ENCODE measurements at regions not wholly inside any gene's neighbourhood (a gene's known extent, or its start where the extent isn't known, plus 50 kb on each side); places are given as distances from the start of the nearest gene placed in this dataset.

DNA sequence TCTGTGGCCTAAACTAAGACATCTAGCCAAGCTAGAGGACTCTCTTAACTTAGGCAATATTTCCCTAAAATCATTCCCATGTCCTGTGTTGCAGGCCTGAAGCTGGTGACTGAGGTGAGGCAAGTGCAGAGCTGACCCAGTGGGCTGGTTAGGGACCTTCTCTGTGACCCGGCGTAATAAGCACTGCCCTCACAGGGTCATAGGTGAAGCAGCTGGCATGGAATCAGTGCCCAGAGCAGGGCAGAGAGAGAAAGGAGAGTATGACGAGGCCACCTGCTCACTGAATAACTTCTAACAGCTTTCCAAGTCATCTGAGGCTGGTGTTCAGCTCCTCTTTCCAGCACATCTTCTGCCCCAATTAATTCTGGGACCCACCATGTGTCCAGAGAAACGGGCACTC, 197.0 kb downstream of the ANAPC1 start:
- no peak overlapping the region for H3K4me3 Mint-ChIP-seq
- CTCF ChIA-PET: no interaction called here

GRCh38 chr2:111687911-111688310, 196.1 kb downstream of the ANAPC1 start:
- Mint-ChIP-seq H3K36me3 (ENCODE audit: low read depth) (no peaks in the 10 kb centered on the region), H3K9me3 (no peaks in the 10 kb centered on the region)
- CTCF ChIA-PET: no interaction called here

More for the DNA sequence above, 197.0 kb downstream of the ANAPC1 start:
- Mint-ChIP-seq H3K27me3 (peaks cover 40% of the 10 kb centered on the region), H3K9me3 (no peaks in the 10 kb centered on the region), H3K27ac (no peak overlapping the region), H3K36me3 (ENCODE audit: low read depth) (no peaks in the 10 kb centered on the region), H3K4me1 (no peaks in the 10 kb centered on the region)
- no peak for DNase-seq
- POLR2A ChIA-PET: no interaction called here

GRCh38 chr2:111688482-111688881, 195.5 kb downstream of the ANAPC1 start:
- Mint-ChIP-seq H3K4me3 (no peak overlapping the region), H3K9me3 (no peaks in the 10 kb centered on the region), H3K27ac (no peak overlapping the region), H3K27me3 (peaks cover 40% of the 10 kb centered on the region), H3K36me3 (ENCODE audit: low read depth) (no peaks in the 10 kb centered on the region), H3K4me1 (peaks cover 2% of the 10 kb centered on the region)
- DNase-seq: no peak
- POLR2A ChIA-PET: interaction anchor here (0.7 to 1.0 kb wide), 2 partner anchors 10 to 17 kb away, joined by 3 read pairs; no protein-coding TSS in a partner anchor
- CTCF ChIA-PET: interaction anchor here (0.9 kb wide), 1 partner anchor 10 kb away, joined by 4 read pairs; no protein-coding TSS in a partner anchor

More at GRCh38 chr2:111687911-111688310, 196.1 kb downstream of the ANAPC1 start:
- POLR2A ChIA-PET: interaction anchor here (1.0 kb wide), 1 partner anchor 18 kb away, joined by 3 read pairs; no protein-coding TSS in a partner anchor
- Mint-ChIP-seq H3K4me1 (peaks cover 2% of the 10 kb centered on the region), H3K27ac (no peak overlapping the region), H3K4me3 (no peak overlapping the region), H3K27me3 (peaks cover 41% of the 10 kb centered on the region)
- no peak for DNase-seq

DNA sequence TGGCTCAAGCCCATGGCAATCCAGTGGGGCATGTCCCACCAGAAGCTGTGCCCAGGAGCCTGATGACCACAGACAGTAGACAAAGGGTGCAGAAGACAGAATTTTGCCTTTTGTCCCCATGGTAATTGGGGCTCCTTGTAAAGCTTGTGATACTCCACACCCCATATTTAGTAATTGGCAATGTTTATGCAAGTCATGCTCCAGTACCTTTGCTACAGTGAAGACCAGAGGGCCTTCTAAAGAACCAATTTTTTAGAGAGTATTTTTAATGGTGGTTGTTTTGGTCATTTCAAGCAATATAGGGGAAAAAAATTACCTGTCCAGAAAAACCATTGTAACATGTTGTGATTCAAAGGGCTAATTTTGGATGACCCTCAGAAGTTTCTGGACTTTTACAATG, 194.8 kb downstream of the ANAPC1 start:
- H3K4me3 Mint-ChIP-seq: no peak overlapping the region
- H3K4me1 Mint-ChIP-seq: peaks cover 2% of the 10 kb centered on the region

DNA sequence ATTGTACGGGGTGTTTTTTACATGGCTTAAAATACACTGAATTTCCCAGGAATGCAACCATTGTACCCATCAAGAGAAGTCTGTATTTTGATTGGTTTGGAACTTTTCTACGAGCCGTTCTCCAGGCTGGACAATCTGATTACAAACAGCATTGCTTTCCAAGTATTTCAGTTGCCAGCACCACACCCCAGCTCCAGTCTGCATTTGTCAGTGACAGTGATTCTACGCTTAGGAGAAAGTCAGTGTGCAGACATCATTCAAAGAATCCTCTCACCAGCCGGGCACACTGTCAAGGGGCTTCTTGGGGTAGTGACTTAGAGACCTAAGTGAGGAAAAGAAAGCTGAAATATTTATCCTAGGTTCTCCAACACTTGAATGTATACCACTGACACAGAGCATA, 194.1 kb downstream of the ANAPC1 start:
- H3K27me3 Mint-ChIP-seq: peaks cover 42% of the 10 kb centered on the region
- no peak overlapping the region for H3K4me3 Mint-ChIP-seq
- ChIA-PET CTCF (interaction anchor here (1.2 to 3.0 kb wide), 2 partner anchors 11 to 22 kb away, joined by 3 to 16 read pairs; no protein-coding TSS in a partner anchor), POLR2A (no interaction called here)
- H3K9me3 Mint-ChIP-seq: peaks cover under 1% of the 10 kb centered on the region
- peaks cover 6% of the 10 kb centered on the region for H3K36me3 Mint-ChIP-seq (ENCODE audit: low read depth)
- H3K27ac Mint-ChIP-seq: no peak overlapping the region
- DNase-seq: no peak
- peaks cover 2% of the 10 kb centered on the region for H3K4me1 Mint-ChIP-seq

More for the DNA sequence above, 194.8 kb downstream of the ANAPC1 start:
- H3K36me3 Mint-ChIP-seq (ENCODE audit: low read depth): peaks cover 3% of the 10 kb centered on the region
- no peaks in the 10 kb centered on the region for H3K9me3 Mint-ChIP-seq
- no peak overlapping the region for H3K27ac Mint-ChIP-seq
- no peak for DNase-seq
- CTCF ChIA-PET: interaction anchor here (0.9 kb wide), 1 partner anchor 10 kb away, joined by 4 read pairs; no protein-coding TSS in a partner anchor
- H3K27me3 Mint-ChIP-seq: peaks cover 41% of the 10 kb centered on the region
- POLR2A ChIA-PET: interaction anchor here (0.7 kb wide), 1 partner anchor 10 kb away, joined by 3 read pairs; no protein-coding TSS in a partner anchor

DNA sequence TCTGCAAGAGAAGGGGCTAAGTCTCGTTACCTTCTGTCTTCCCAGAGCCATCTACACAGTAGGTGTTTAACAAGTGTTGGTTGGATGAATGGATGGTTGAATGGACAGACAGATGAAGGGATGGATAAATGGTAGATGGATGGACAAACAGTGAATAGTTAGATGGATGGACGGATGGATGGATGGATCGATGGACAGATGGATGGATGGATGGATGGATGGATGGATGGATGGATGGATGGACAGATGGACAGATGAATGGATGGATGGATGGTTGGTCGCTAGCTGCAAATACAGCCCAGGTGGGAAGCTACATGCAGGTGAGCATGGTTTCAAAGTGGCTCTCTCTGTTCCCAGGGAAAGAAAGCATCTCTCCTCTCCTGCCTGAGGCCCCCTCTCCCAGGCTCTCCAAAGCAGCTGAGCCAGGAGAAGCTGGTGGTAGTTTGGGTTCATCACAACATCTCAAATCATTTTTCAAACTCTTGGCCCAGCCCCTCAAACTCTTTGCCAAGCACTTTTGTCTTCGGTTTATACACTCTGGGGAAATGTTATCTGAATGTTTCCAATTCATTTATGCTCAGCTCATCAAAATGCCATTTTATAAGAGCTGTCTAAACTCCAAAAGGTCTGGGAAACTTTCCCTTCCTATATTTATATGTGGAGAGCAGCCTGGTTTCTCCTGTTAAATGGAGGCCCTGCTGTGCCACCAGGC, 192.7 kb downstream of the ANAPC1 start:
- Mint-ChIP-seq H3K9me3 (peaks cover 7% of the 10 kb centered on the region), H3K27ac (no peak overlapping the region), H3K4me1 (peaks cover 2% of the 10 kb centered on the region), H3K36me3 (ENCODE audit: low read depth) (peaks cover 17% of the 10 kb centered on the region), H3K4me3 (no peak overlapping the region), H3K27me3 (peaks cover 46% of the 10 kb centered on the region)
- POLR2A ChIA-PET: interaction anchor here (1.2 kb wide), 1 partner anchor 11 kb away, joined by 3 read pairs; no protein-coding TSS in a partner anchor
- CTCF ChIA-PET: interaction anchor here (1.4 to 3.0 kb wide), 3 partner anchors 9 to 15 kb away, joined by 3 to 16 read pairs (median 5); no protein-coding TSS in a partner anchor
- DNase-seq: no peak

- H3K9me3 Mint-ChIP-seq: peaks cover 7% of the 10 kb centered on the region
- no peak overlapping the region for H3K4me3 Mint-ChIP-seq
- peaks cover 17% of the 10 kb centered on the region for H3K36me3 Mint-ChIP-seq (ENCODE audit: low read depth)
- H3K27ac Mint-ChIP-seq: no peak overlapping the region
- no peak for DNase-seq
- H3K4me1 Mint-ChIP-seq: peaks cover 2% of the 10 kb centered on the region
- POLR2A ChIA-PET: interaction anchor here (1.2 kb wide), 1 partner anchor 12 kb away, joined by 3 read pairs; no protein-coding TSS in a partner anchor
- CTCF ChIA-PET: interaction anchor here (0.9 to 3.0 kb wide), 4 partner anchors 9 to 31 kb away, joined by 3 to 16 read pairs (median 4); no protein-coding TSS in a partner anchor
- peaks cover 46% of the 10 kb centered on the region for H3K27me3 Mint-ChIP-seq
Observed at GRCh38 chr2:111692311-111692710, 191.7 kb downstream of the ANAPC1 start.

DNA sequence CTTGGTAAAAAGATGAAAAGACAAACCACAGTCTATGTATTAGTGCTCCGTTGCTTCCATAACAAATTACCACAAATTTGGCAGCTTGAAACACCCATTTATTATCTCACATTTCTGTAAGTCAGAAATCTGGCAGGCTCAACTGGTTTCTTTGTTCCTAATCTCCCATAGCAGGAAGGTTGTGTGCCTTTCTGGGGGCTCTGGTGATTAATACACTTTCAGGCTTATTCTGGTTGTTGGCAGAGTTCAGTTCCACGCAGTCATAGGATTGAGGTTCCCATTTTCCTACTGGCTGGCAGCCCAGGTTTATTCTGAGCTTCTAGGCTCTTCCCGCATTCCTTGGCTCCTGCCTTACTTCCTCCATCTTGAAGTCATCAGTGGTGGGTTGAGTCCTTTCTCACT, 189.3 kb downstream of the ANAPC1 start:
- ChIA-PET CTCF (interaction anchor here (0.9 kb wide), 1 partner anchor 211 kb away, joined by 3 read pairs; no protein-coding TSS in a partner anchor), POLR2A (interaction anchor here (1.1 to 1.5 kb wide), 2 partner anchors 15 to 75 kb away, joined by 3 read pairs; no protein-coding TSS in a partner anchor)
- Mint-ChIP-seq H3K27me3 (peaks cover 42% of the 10 kb centered on the region), H3K27ac (no peak overlapping the region), H3K9me3 (peaks cover 7% of the 10 kb centered on the region), H3K36me3 (ENCODE audit: low read depth) (peaks cover 17% of the 10 kb centered on the region), H3K4me1 (peaks cover 20% of the 10 kb centered on the region), H3K4me3 (no peak overlapping the region)
- DNase-seq: no peak

DNA sequence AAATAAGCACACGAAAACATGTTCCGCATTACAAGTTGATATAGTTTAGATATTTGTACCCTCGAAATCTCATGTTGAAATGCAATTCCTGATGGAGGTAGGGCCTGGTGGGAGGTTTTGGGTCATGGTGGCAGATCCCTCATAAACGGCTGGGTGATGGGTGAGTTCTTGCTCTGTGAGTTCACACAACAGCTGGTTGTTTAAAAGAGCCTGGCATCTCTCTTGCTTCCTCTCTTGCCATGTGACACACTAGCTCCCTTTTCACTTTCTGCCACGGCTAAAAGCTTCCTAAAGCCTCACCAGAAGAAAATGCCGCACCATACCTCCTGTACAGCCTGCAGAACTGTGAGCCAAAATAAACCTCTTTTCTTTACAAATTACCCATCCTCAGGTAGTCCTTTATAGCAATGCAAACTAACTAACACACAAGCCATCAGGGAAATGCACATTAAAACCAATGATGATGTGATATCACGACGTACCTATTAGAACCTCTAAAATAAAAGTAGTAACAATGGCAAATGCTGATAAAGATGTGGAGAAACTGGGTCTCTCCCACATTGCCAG, 188.5 kb downstream of the ANAPC1 start:
- peaks cover 7% of the 10 kb centered on the region for H3K9me3 Mint-ChIP-seq
- no peak for DNase-seq
- no peak overlapping the region for H3K27ac Mint-ChIP-seq
- peaks cover 22% of the 10 kb centered on the region for H3K4me1 Mint-ChIP-seq
- H3K27me3 Mint-ChIP-seq: peaks cover 39% of the 10 kb centered on the region
- POLR2A ChIA-PET: interaction anchor here (1.1 to 1.5 kb wide), 2 partner anchors 16 to 76 kb away, joined by 3 read pairs; no protein-coding TSS in a partner anchor
- CTCF ChIA-PET: interaction anchor here (0.9 kb wide), 1 partner anchor 212 kb away, joined by 3 read pairs; no protein-coding TSS in a partner anchor
- H3K36me3 Mint-ChIP-seq (ENCODE audit: low read depth): peaks cover 17% of the 10 kb centered on the region
- H3K4me3 Mint-ChIP-seq: no peak overlapping the region

DNA sequence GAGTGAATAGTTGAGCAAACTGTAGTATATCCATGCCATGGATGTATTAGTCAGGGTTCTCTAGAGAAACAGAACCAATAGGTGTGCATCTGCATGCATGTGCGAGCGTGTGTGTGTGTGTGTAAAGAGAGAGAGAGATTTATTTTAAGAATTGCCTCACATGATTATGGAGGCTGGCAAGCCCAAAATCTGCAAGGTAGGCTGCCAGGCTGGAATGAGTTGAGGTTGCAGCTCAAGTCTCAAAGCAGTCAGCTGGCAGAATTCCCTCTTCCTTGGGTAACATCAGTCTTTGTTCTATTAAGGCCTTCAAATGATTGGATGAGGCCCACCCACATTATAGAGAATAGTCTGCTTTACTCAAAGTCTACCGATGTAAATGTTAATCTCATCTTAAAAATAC, 187.8 kb downstream of the ANAPC1 start:
- Mint-ChIP-seq H3K4me3 (no peak overlapping the region), H3K9me3 (peaks cover 7% of the 10 kb centered on the region), H3K4me1 (peaks cover 28% of the 10 kb centered on the region), H3K36me3 (ENCODE audit: low read depth) (peaks cover 17% of the 10 kb centered on the region), H3K27me3 (peaks cover 34% of the 10 kb centered on the region), H3K27ac (no peak overlapping the region)
- no peak for DNase-seq
- ChIA-PET POLR2A (no interaction called here), CTCF (no interaction called here)

DNA sequence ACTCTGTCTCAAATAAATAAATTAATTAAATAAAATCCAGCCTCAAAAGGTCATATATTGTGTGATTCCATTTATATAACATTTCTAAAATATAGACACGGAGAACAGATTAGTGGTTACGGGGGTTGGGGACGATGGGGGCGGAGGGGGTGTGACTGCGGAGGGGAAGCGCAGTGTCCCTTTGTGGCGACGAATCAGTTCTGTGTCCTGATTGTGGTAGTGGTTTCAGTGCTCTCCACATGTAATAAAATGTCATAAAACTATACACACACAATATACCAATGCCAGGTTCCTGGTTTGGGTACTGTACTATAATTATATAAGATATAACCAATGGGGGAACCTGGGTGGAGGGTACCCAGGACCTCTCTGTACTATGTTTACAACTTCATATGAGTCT, 186.4 kb downstream of the ANAPC1 start:
- Mint-ChIP-seq H3K36me3 (ENCODE audit: low read depth) (peaks cover 17% of the 10 kb centered on the region), H3K27me3 (peaks cover 20% of the 10 kb centered on the region)
- POLR2A ChIA-PET: interaction anchor here (0.6 kb wide), 1 partner anchor 1058 kb away, joined by 3 read pairs; no protein-coding TSS in a partner anchor

GRCh38 chr2:111698089-111698488, 185.9 kb downstream of the ANAPC1 start:
- peaks cover 42% of the 10 kb centered on the region for H3K4me1 Mint-ChIP-seq
- peaks cover 17% of the 10 kb centered on the region for H3K36me3 Mint-ChIP-seq (ENCODE audit: low read depth)
- H3K4me3 Mint-ChIP-seq: no peak overlapping the region
- H3K27me3 Mint-ChIP-seq: peaks cover 19% of the 10 kb centered on the region
- POLR2A ChIA-PET: interaction anchor here (0.6 to 1.6 kb wide), 3 partner anchors 35 to 1059 kb away, joined by 3 to 4 read pairs (median 4); no protein-coding TSS in a partner anchor
- CTCF ChIA-PET: interaction anchor here (1.0 kb wide), 1 partner anchor 9 kb away, joined by 4 read pairs; no protein-coding TSS in a partner anchor
- no peak for DNase-seq
- H3K27ac Mint-ChIP-seq: no peak overlapping the region
- H3K9me3 Mint-ChIP-seq: peaks cover 7% of the 10 kb centered on the region

More for the DNA sequence above, 186.4 kb downstream of the ANAPC1 start:
- Mint-ChIP-seq H3K4me1 (peaks cover 39% of the 10 kb centered on the region), H3K4me3 (no peak overlapping the region), H3K9me3 (peaks cover 7% of the 10 kb centered on the region), H3K27ac (no peak overlapping the region)
- no peak for DNase-seq
- CTCF ChIA-PET: no interaction called here

Measured in activated CD4-positive, alpha-beta memory T cell treated with anti-CD3 and anti-CD28 coated beads, Interleukin-2, amount 10 ng/mL, durations not matched to agents 7 days and 5 days (primary cell).